ENCODE measurements at regions not wholly inside any gene's neighbourhood (a gene's known extent, or its start where the extent isn't known, plus 50 kb on each side); places are given as distances from the start of the nearest gene placed in this dataset.
A peak's percentile ranks its signal among the peaks of the same experiment; 100 is the strongest.

DNA sequence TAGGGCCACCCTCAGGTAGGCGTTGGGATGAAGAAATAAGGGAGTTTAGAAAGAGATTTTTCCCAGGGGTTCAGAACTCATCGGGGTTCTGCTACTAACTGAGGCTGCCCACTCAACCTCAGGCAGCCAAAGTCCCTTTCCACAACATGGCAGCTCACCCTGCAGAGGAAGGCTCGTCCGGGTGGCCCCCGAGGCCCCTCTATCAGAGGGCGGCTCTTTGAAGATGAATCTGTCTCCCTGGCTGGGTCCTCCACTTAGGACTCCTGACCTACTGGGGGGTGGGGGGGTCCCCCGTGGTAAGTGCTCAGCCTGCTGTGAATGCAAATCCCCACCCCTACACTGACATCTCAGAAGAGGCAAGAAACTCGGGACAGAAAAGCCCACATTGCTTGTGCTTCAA lies 182.9 kb downstream of the SOD2 start:
- no peak for TF ChIP-seq EP300 (IDR thresholded peaks at IDR 0.05)
- TF ChIP-seq, protein P1, sequence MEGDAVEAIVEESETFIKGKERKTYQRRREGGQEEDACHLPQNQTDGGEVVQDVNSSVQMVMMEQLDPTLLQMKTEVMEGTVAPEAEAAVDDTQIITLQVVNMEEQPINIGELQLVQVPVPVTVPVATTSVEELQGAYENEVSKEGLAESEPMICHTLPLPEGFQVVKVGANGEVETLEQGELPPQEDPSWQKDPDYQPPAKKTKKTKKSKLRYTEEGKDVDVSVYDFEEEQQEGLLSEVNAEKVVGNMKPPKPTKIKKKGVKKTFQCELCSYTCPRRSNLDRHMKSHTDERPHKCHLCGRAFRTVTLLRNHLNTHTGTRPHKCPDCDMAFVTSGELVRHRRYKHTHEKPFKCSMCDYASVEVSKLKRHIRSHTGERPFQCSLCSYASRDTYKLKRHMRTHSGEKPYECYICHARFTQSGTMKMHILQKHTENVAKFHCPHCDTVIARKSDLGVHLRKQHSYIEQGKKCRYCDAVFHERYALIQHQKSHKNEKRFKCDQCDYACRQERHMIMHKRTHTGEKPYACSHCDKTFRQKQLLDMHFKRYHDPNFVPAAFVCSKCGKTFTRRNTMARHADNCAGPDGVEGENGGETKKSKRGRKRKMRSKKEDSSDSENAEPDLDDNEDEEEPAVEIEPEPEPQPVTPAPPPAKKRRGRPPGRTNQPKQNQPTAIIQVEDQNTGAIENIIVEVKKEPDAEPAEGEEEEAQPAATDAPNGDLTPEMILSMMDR (IDR thresholded peaks at IDR 0.05): no peak
- TF ChIP-seq POLR2A (IDR thresholded peaks at IDR 0.05): no peak
- DNase-seq (ENCODE audit: low spot score in 2 of 2): no peak
- no peaks in the 10 kb centered on the region for H3K27me3 ChIP-seq
- no peak overlapping the region for H3K27ac ChIP-seq
- H3K36me3 ChIP-seq: no peaks in the 10 kb centered on the region
- WGBS, 2 donors: 79 to 82% methylated on average over 8 of the region's 8 CpGs
- H3K4me3 ChIP-seq: no peak overlapping the region
- H3K4me1 ChIP-seq: peaks cover 0 to 6% (median 0%) of the 10 kb centered on the region in 4 donors
- H3K9me3 ChIP-seq: no peaks in the 10 kb centered on the region

DNA sequence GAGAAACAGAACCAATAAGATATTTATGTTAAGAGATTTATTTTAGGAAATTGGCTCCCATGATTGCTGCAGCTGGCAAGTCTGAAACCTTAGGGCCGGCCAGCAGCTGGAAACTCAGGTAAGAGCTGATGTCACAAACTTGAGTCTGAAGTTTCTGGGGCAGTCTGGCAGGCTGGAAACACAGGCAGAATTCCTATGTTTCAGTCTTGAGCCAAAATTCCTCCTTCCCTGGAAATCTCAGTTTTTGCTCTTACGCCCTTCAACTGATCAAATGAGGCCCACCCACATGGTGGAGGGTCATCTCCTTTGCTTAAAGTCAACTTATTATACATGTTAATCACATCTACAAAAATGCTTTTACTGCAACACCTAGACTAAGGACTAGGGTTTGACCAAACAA lies 184.1 kb downstream of the SOD2 start:
- Histone ChIP-seq H3K9me3 (no peaks in the 10 kb centered on the region), H3K4me3 (no peak overlapping the region), H3K27ac (no peak overlapping the region), H3K36me3 (no peaks in the 10 kb centered on the region), H3K27me3 (no peaks in the 10 kb centered on the region), H3K4me1 (peaks cover 0 to 8% (median 0%) of the 10 kb centered on the region in 4 donors)
- 100% methylated on average over 2 of the region's 2 CpGs for WGBS, 2 donors
- DNase-seq (ENCODE audit: low spot score in 2 of 2): no peak
- no peak for TF ChIP-seq EP300 (IDR thresholded peaks at IDR 0.05)
- no peak for TF ChIP-seq POLR2A (IDR thresholded peaks at IDR 0.05)
- TF ChIP-seq, protein P1 (IDR thresholded peaks at IDR 0.05): no peak

DNA sequence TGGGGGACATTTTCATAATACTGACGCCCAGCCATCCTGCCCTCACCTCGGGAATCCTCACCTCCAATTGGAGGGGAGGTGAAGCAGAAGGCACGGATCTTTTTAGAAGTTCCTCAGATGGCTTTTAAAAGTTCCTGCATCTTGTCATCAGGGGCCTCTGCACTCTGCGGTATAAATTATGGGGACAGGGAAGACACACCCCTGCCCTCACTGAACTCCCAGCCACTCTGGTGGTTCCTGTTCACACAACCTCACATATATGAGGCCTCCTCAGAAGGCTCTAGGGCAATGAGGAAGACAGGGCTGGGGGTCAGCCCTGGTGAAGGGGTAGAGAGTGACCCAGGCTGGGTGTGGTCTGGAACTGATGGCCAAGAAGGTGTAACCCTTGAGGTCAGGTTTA lies 187.0 kb downstream of the SOD2 start:
- Histone ChIP-seq H3K27me3 (no peaks in the 10 kb centered on the region), H3K9me3 (no peaks in the 10 kb centered on the region), H3K4me1 (peaks cover 0 to 8% (median 0%) of the 10 kb centered on the region in 4 donors), H3K27ac (peak overlapping the region in 1 of 4 donors; percentile 46), H3K36me3 (no peaks in the 10 kb centered on the region), H3K4me3 (no peak overlapping the region)
- 57 to 58% methylated on average over 4 of the region's 4 CpGs for WGBS, 2 donors
- no peak for DNase-seq (ENCODE audit: low spot score in 2 of 2)
- TF ChIP-seq POLR2A (IDR thresholded peaks at IDR 0.05) (no peak), EP300 (IDR thresholded peaks at IDR 0.05) (no peak)
- TF ChIP-seq, protein P1 (IDR thresholded peaks at IDR 0.05): no peak

DNA sequence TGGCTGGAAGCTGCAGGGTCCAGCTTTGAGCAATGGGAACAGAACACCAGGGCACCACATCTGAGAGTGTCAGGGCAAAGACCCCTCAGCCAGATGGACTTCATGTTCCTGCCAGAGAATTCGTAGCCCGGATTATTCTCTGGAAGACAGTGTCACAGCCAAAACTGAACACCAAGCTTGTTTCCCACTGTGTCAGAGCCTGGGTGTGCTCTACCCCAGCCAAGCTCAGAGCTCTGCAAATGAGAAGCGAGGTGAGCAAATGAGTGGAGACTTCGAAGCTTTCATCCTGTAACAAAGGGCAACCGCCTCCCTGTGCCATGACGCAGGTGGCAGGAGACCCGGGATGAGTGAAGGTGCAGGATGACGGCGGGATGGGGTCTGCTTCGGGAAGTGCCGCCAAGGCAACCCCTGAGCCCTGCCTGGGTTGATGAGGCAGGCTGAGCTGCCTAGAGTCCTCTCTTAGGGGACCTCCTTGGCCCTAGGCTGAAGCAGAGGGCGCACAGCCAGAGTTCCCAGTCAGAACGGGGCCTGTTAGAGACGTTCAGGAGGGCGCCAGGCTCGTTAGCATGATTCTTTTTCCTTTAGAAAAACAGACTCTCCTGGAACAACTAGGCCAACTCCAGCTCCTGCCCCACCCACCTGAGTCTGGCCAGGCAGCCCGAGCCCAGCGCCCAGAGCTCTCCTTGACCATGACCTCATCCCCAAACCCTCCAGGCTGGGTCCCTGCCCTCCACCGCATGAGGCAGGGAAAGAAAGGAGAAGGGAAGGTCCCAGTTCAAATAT lies 187.7 kb downstream of the SOD2 start:
- whole genome bisulfite sequencing, 2 donors: 64 to 66% methylated on average over 17 to 18 of the region's 19 CpGs
- Histone ChIP-seq H3K36me3 (no peaks in the 10 kb centered on the region), H3K4me3 (no peak overlapping the region), H3K27me3 (no peaks in the 10 kb centered on the region), H3K9me3 (no peaks in the 10 kb centered on the region), H3K4me1 (peaks cover 0 to 8% (median 0%) of the 10 kb centered on the region in 4 donors), H3K27ac (peak overlapping the region in 1 of 4 donors; percentile 46)
- no peak for TF ChIP-seq POLR2A (IDR thresholded peaks at IDR 0.05)
- no peak for TF ChIP-seq EP300 (IDR thresholded peaks at IDR 0.05)
- TF ChIP-seq, protein P1 (IDR thresholded peaks at IDR 0.05): no peak
- peak; percentile 22 to 28 for DNase-seq (ENCODE audit: low spot score in 2 of 2)

DNA sequence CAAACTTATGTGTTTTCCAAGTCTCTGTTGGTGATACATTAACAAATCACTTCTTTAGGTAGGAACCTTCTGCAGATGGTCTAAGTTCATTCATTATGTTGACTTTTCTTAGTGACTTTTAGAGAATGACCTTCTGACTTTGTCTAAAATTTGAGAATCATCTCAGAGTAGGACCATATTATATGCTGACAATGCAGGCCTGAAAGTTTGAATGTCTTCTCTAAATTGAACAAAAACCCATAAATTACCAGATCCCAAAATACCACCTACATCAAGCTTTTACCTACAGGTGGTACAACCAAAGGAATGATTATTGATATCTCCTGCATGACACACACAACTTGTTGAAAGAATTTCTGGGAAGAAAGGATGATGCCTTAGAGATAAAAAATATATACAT lies 191.5 kb downstream of the SOD2 start:
- TF ChIP-seq EP300 (IDR thresholded peaks at IDR 0.05) (no peak), POLR2A (IDR thresholded peaks at IDR 0.05) (no peak)
- TF ChIP-seq, protein P1 (IDR thresholded peaks at IDR 0.05): no peak
- Histone ChIP-seq H3K4me3 (no peak overlapping the region), H3K4me1 (peaks cover 0 to 8% (median 0%) of the 10 kb centered on the region in 4 donors), H3K27me3 (no peaks in the 10 kb centered on the region), H3K9me3 (peaks cover 0 to 13% (median 2%) of the 10 kb centered on the region in 4 donors), H3K27ac (no peak overlapping the region), H3K36me3 (no peaks in the 10 kb centered on the region)
- DNase-seq (ENCODE audit: low spot score in 2 of 2): no peak

Data from tibial nerve (tissue), 4 donors.